GM23338 (cell line): ENCODE measurements at regions not wholly inside any gene's neighbourhood (a gene's known extent, or its start where the extent isn't known, plus 50 kb on each side); places are given as distances from the start of the nearest gene placed in this dataset.
A peak's percentile ranks its signal among the peaks of the same experiment; 100 is the strongest.

Experiments used
- ATAC-seq: fragments of 200-7000 bp; cut with Tn5 transposase; 3 replicates; pipeline ENCODE4 v1.9.1; 2020
- DNase-seq: peaks from one replicate; pipeline ENCODE4 v3.0.0-alpha.2; 2015; ENCODE audit warnings: low spot score
- H2AFZ ChIP-seq: fragments of 200-600 bp; sonication (generic); 2 replicates; pipeline ENCODE4 v1.8.0; 2016; ENCODE audit warnings: antibody characterized with exemption, mild to moderate bottlenecking, moderate library complexity
- H3F3A ChIP-seq: fragments of 200-600 bp; sonication (generic); replicated peaks from 2 replicates; pipeline ENCODE4 v1.8.0; 2017; ENCODE audit warnings: antibody characterized with exemption, mixed run types, low read depth
- H3K27ac ChIP-seq: fragments of 200-600 bp; sonication (generic); 2 replicates; pipeline ENCODE4 v1.6.1; 2016; ENCODE audit warnings: low read depth
- H3K27me3 ChIP-seq: fragments of 200-600 bp; sonication (generic); 2 replicates; pipeline ENCODE4 v1.8.0; 2016; ENCODE audit warnings: mild to moderate bottlenecking, mixed run types, moderate library complexity; ENCODE audit not compliant: insufficient read depth
- H3K36me3 ChIP-seq: fragments of 200-600 bp; sonication (generic); 2 replicates; pipeline ENCODE4 v1.8.0; 2016; ENCODE audit warnings: mild to moderate bottlenecking; ENCODE audit not compliant: insufficient read depth
- H3K4me1 ChIP-seq: fragments of 200-600 bp; sonication (generic); 2 replicates; pipeline ENCODE4 v1.8.0; 2016; ENCODE audit warnings: mild to moderate bottlenecking, moderate library complexity; ENCODE audit not compliant: insufficient read depth
- H3K4me2 ChIP-seq: fragments of 200-600 bp; sonication (generic); 2 replicates; pipeline ENCODE4 v1.7.1; 2017; ENCODE audit warnings: mixed run types
- H3K4me3 ChIP-seq: fragments of 200-600 bp; sonication (generic); 2 replicates; pipeline ENCODE4 v1.6.1; 2016; ENCODE audit warnings: mixed run types
- H3K79me2 ChIP-seq: fragments of 200-600 bp; sonication (generic); replicated peaks from 2 replicates; pipeline ENCODE4 v1.8.0; 2017; ENCODE audit warnings: mild to moderate bottlenecking; ENCODE audit not compliant: insufficient read depth
- H3K9me2 ChIP-seq: fragments of 200-600 bp; sonication (generic); 2 replicates; pipeline ENCODE4 v1.8.0; 2017; ENCODE audit not compliant: insufficient read depth
- H4K20me1 ChIP-seq: fragments of 200-600 bp; sonication (generic); replicated peaks from 2 replicates; pipeline ENCODE4 v1.8.0; 2017; ENCODE audit warnings: mild to moderate bottlenecking; ENCODE audit not compliant: insufficient read depth
- H3K27ac Mint-ChIP-seq: 2 replicates; pipeline ENCODE4 v1.8.0; 2020; ENCODE audit warnings: inconsistent platforms, mild to moderate bottlenecking, moderate library complexity, mixed read lengths
- H3K27me3 Mint-ChIP-seq: 3 replicates; pipeline ENCODE4 v1.8.0; 2022; ENCODE audit warnings: low read depth, mild to moderate bottlenecking, moderate library complexity, mixed read lengths, inconsistent platforms; ENCODE audit not compliant: insufficient read depth, poor library complexity
- H3K36me3 Mint-ChIP-seq: 3 replicates; pipeline ENCODE4 v1.8.0; 2021; ENCODE audit warnings: low read depth, mild to moderate bottlenecking, inconsistent platforms, moderate library complexity, mixed read lengths
- H3K4me1 Mint-ChIP-seq: 3 replicates; pipeline ENCODE4 v1.8.0; 2020; ENCODE audit warnings: mild to moderate bottlenecking, inconsistent platforms, mixed read lengths
- H3K4me3 Mint-ChIP-seq: 3 replicates; pipeline ENCODE4 v1.8.0; 2021; ENCODE audit warnings: moderate library complexity, mild to moderate bottlenecking, inconsistent platforms, mixed read lengths
- H3K9me3 Mint-ChIP-seq: 3 replicates; pipeline ENCODE4 v1.8.0; 2020; ENCODE audit warnings: moderate library complexity, mild to moderate bottlenecking, inconsistent platforms, mixed read lengths
- CREB1 ChIP-seq: fragments of 250-450 bp; sonication (Bioruptor Pico); IDR thresholded peaks from 2 replicates; pipeline ENCODE4 v1.5.0; 2020; ENCODE audit warnings: low read depth, mild to moderate bottlenecking, moderate library complexity
- EZH2 ChIP-seq: fragments of 200-600 bp; sonication (generic); IDR thresholded peaks from one replicate; pipeline ENCODE4 v1.8.0; 2017; ENCODE audit warnings: antibody characterized with exemption, mild to moderate bottlenecking, low read depth; ENCODE audit not compliant: unreplicated experiment
- EZH2phosphoT487 ChIP-seq: fragments of 200-600 bp; sonication (generic); IDR thresholded peaks from one replicate; pipeline ENCODE4 v1.8.1; 2018; ENCODE audit warnings: antibody characterized with exemption; ENCODE audit not compliant: unreplicated experiment
- JUNB ChIP-seq: IDR thresholded peaks from one replicate; pipeline ENCODE4 v1.6.1; 2016; ENCODE audit warnings: antibody characterized with exemption; ENCODE audit not compliant: unreplicated experiment
- NANOG ChIP-seq: IDR thresholded peaks from 2 replicates; pipeline ENCODE4 v1.6.1; 2016; ENCODE audit warnings: antibody characterized with exemption, borderline replicate concordance
- REST ChIP-seq: IDR thresholded peaks from one replicate; pipeline ENCODE4 v1.6.1; 2018; ENCODE audit warnings: antibody characterized with exemption; ENCODE audit not compliant: unreplicated experiment
- ZNF331 ChIP-seq: fragments of 250-450 bp; sonication (Bioruptor Pico); IDR thresholded peaks from 2 replicates; pipeline ENCODE4 v1.5.0; 2020; ENCODE audit warnings: low read depth, mild to moderate bottlenecking, moderate library complexity
- ZNF462 ChIP-seq: fragments of 250-450 bp; sonication (Bioruptor Pico); IDR thresholded peaks from 2 replicates; pipeline ENCODE4 v1.5.0; 2020; ENCODE audit warnings: mild to moderate bottlenecking, moderate library complexity

DNA sequence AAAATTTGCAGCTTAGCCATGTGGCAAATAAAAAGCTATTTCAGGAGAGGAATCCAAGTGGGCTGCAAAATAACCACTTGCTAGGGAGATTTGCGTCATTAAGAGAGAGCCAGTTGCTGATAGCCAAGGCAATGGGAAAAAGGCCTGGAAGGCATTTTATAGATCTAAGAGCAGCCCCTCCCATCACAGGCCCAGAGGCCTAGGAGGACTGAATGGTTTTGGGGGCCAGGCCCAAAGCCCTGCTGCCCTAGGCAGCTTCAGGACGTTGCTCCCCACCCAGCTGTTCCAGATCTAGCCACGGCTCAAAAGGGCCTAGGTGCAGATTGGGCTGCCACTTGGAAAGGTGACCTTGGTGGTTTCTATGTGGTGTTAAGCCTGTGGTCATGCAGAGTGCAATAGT is 169.0 kb downstream of the AASDHPPT start (continued):
- TF ChIP-seq REST (no peak), ZNF462 (CRISPR knock-in tag) (no peak)

DNA sequence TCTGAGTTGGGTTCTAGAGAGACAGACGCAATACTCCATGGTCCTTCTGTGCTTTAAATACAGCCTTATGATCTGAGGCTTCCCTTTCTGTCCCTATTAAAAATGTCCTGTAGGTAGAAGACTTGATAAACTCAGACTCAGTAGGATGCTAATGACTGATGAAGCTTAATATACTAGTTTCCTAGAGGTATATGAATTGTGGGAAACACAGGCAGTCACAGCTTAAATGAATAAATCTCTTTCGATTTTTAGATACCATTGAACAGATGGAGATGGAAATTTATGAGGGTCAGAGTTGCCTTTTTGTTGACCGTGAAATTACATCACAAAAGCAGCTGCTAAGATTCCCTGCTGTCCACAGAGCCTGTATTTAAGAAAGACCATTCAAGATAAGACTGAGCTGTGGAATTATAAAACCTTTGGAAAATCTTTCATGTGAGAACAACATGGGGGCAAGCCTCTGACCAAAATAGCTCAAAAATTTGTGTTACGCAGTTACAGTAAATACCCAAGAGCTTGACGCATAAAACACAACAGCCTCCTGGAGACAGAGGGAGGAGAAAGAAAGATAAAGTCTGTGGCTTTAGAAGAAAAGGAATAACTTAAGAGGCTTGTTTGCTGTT is 172.3 kb downstream of the AASDHPPT start:
- peak; percentile 5 for DNase-seq
- peak; percentile 52; the same call in 2 of the 3 replicates for ATAC-seq
- Histone ChIP-seq H3K27me3 (no peaks in the 10 kb centered on the region), H3K9me2 (no peaks in the 10 kb centered on the region), H3K36me3 (no peaks in the 10 kb centered on the region), H3F3A (no peaks in the 10 kb centered on the region), H3K4me2 (no peak overlapping the region), H2AFZ (no peak overlapping the region), H3K4me1 (peaks cover 15% of the 10 kb centered on the region; the same call in 1 of the 2 replicates), H3K4me3 (no peak overlapping the region), H4K20me1 (no peaks in the 10 kb centered on the region), H3K27ac (no peak overlapping the region), H3K79me2 (no peaks in the 10 kb centered on the region)
- Mint-ChIP-seq H3K36me3 (peaks cover 25% of the 10 kb centered on the region), H3K9me3 (peaks cover 28% of the 10 kb centered on the region), H3K27ac (peak overlapping the region; percentile 71), H3K27me3 (peaks cover 3% of the 10 kb centered on the region), H3K4me3 (no peak overlapping the region; the same call in 2 of the 3 replicates), H3K4me1 (peaks cover 20% of the 10 kb centered on the region)
- TF ChIP-seq JUNB, result no peak
- TF ChIP-seq CREB1 (CRISPR knock-in tag), result no peak
- no peak for TF ChIP-seq NANOG
- no peak for TF ChIP-seq EZH2phosphoT487
- no peak for TF ChIP-seq ZNF331
- TF ChIP-seq EZH2, result no peak
